NB4 (cell line): ENCODE measurements at regions not wholly inside any gene's neighbourhood (a gene's known extent, or its start where the extent isn't known, plus 50 kb on each side); places are given as distances from the start of the nearest gene placed in this dataset.

Experiments
- MYC ChIP-seq: IDR thresholded peaks from 2 replicates; pipeline ENCODE4 v1.6.1; 2011; ENCODE audit warnings: low read depth, low read length
- POLR2A ChIP-seq: IDR thresholded peaks from 2 replicates; pipeline ENCODE4 v1.6.1; 2011; ENCODE audit warnings: mild to moderate bottlenecking; ENCODE audit not compliant: insufficient read length; ENCODE audit errors: extremely low read depth
- TF ChIP-seq, protein P1 (sequence below): IDR thresholded peaks from one replicate; pipeline ENCODE4 v1.5.1; 2012; ENCODE audit warnings: low read depth, low read length
- TF ChIP-seq, protein P2 (sequence below): IDR thresholded peaks from 2 replicates; pipeline ENCODE4 v1.6.1; 2011; ENCODE audit warnings: low read depth, low read length

DNA sequence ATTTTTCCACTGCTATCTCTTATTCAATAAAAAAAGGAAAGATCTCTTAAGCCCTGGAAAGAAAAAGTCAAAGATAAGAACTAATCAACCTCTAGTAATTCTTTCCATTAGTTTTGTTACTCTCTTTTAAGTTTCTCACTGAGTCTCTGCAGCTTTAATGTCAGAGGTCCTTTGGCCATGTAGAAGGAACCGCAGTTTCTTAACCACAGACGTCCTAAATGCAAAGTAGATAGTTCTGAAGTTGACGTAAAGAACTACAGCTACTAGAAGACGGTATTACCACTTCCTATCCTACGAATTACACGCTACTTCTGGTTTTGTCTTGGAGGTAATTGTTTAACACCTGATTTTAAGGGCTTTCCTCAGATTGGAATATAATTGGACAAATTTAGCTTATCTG is 325.9 kb downstream of the ANKRD50 start:
- TF ChIP-seq POLR2A (no peak), MYC (no peak)
- TF ChIP-seq, protein P1, sequence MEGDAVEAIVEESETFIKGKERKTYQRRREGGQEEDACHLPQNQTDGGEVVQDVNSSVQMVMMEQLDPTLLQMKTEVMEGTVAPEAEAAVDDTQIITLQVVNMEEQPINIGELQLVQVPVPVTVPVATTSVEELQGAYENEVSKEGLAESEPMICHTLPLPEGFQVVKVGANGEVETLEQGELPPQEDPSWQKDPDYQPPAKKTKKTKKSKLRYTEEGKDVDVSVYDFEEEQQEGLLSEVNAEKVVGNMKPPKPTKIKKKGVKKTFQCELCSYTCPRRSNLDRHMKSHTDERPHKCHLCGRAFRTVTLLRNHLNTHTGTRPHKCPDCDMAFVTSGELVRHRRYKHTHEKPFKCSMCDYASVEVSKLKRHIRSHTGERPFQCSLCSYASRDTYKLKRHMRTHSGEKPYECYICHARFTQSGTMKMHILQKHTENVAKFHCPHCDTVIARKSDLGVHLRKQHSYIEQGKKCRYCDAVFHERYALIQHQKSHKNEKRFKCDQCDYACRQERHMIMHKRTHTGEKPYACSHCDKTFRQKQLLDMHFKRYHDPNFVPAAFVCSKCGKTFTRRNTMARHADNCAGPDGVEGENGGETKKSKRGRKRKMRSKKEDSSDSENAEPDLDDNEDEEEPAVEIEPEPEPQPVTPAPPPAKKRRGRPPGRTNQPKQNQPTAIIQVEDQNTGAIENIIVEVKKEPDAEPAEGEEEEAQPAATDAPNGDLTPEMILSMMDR = no peak
- TF ChIP-seq, protein P2, sequence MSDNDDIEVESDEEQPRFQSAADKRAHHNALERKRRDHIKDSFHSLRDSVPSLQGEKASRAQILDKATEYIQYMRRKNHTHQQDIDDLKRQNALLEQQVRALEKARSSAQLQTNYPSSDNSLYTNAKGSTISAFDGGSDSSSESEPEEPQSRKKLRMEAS = no peak
